HG03342 (cell line): ENCODE measurements at regions not wholly inside any gene's neighbourhood (a gene's known extent, or its start where the extent isn't known, plus 50 kb on each side); places are given as distances from the start of the nearest gene placed in this dataset.

Experiments
- ATAC-seq: cut with Tn5 transposase; IDR thresholded peaks from one replicate; pipeline ENCODE4 v1.9.1; 2021; ENCODE audit warnings: mild to moderate bottlenecking, moderate library complexity; ENCODE audit not compliant: unreplicated experiment

GRCh38 chr20:24039196-24039595 lies 50.6 kb upstream of the GGTLC1 start:
- no peak for ATAC-seq
